ENCODE measurements at regions not wholly inside any gene's neighbourhood (a gene's known extent, or its start where the extent isn't known, plus 50 kb on each side); places are given as distances from the start of the nearest gene placed in this dataset.

DNA sequence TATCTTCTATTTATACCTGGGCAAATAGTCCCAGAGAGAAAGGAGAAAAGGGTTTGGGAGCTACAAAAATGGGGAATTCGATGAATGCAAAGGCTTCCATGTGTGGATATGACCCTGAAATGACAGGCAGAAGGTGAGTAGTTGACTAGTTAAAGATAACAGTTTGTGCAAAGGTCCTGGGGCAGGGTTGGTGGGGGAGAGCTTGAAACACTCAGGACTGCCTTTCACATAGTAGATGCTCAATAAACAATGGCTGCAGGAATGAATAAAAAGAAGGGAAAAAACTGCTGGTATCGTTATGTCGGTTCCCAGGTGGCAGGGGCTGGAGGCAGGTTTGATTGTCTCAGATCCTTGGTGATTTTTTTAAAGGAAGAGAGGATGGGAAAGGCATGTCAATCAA lies 445.5 kb downstream of the HAPSTR1 start:
- TF ChIP-seq, protein P1, sequence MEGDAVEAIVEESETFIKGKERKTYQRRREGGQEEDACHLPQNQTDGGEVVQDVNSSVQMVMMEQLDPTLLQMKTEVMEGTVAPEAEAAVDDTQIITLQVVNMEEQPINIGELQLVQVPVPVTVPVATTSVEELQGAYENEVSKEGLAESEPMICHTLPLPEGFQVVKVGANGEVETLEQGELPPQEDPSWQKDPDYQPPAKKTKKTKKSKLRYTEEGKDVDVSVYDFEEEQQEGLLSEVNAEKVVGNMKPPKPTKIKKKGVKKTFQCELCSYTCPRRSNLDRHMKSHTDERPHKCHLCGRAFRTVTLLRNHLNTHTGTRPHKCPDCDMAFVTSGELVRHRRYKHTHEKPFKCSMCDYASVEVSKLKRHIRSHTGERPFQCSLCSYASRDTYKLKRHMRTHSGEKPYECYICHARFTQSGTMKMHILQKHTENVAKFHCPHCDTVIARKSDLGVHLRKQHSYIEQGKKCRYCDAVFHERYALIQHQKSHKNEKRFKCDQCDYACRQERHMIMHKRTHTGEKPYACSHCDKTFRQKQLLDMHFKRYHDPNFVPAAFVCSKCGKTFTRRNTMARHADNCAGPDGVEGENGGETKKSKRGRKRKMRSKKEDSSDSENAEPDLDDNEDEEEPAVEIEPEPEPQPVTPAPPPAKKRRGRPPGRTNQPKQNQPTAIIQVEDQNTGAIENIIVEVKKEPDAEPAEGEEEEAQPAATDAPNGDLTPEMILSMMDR (conservative IDR thresholded peaks at IDR 0.05; ENCODE audit: low read length) = no peak
- TF ChIP-seq EZH2phosphoT487 (IDR thresholded peaks at IDR 0.05; ENCODE audit: borderline replicate concordance) = no peak
